ENCODE measurements at regions not wholly inside any gene's neighbourhood (a gene's known extent, or its start where the extent isn't known, plus 50 kb on each side); places are given as distances from the start of the nearest gene placed in this dataset.

DNA sequence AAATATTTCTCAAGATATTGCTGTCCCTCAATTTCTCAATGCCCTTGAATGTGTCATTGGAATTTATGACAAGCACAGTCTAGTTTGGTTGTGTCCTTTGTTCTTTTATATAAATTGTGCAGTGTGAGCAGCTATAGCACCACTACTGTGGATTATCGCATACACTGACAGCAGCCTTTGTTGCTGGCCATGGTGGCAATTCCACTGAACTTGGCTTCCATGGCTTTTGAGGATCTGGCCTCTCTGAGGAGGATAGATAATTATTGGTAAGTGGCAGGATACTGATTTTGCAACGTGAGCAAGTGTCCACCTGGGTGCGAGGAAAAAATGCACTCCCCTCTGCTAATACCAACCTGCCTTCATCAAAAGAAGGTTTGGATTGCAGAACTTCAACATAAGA lies 84.0 kb downstream of the RDH14 start:
- CTCF ChIA-PET: no interaction called here
- H3K4me3 ChIP-seq (replicated peaks in 1 of 3; ENCODE audit: insufficient read depth in 1 of 3, low read depth in 1 of 3, low read length in 3 of 3): no peak overlapping the region
- no peak for TF ChIP-seq EZH2 (IDR thresholded peaks at IDR 0.05; ENCODE audit: borderline replicate concordance, low read depth, low read length, severe bottlenecking)
- TF ChIP-seq JUN (IDR thresholded peaks at IDR 0.05; ENCODE audit: borderline replicate concordance, insufficient read depth, insufficient read length, low read depth): no peak
- no peak for TF ChIP-seq POLR2A (IDR thresholded peaks at IDR 0.05; ENCODE audit: low read depth, low read length)
- no peak for TF ChIP-seq FOS (IDR thresholded peaks at IDR 0.05; ENCODE audit: borderline replicate concordance, insufficient read depth, low read length)
- TF ChIP-seq, protein P1, sequence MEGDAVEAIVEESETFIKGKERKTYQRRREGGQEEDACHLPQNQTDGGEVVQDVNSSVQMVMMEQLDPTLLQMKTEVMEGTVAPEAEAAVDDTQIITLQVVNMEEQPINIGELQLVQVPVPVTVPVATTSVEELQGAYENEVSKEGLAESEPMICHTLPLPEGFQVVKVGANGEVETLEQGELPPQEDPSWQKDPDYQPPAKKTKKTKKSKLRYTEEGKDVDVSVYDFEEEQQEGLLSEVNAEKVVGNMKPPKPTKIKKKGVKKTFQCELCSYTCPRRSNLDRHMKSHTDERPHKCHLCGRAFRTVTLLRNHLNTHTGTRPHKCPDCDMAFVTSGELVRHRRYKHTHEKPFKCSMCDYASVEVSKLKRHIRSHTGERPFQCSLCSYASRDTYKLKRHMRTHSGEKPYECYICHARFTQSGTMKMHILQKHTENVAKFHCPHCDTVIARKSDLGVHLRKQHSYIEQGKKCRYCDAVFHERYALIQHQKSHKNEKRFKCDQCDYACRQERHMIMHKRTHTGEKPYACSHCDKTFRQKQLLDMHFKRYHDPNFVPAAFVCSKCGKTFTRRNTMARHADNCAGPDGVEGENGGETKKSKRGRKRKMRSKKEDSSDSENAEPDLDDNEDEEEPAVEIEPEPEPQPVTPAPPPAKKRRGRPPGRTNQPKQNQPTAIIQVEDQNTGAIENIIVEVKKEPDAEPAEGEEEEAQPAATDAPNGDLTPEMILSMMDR (IDR thresholded peaks at IDR 0.05; ENCODE audit: extremely low read depth in 1 of 2, insufficient read depth in 1 of 2, low read depth in 1 of 2, low read length in 2 of 2): no peak
- TF ChIP-seq, protein P2, sequence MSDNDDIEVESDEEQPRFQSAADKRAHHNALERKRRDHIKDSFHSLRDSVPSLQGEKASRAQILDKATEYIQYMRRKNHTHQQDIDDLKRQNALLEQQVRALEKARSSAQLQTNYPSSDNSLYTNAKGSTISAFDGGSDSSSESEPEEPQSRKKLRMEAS (IDR thresholded peaks at IDR 0.05; ENCODE audit: insufficient read depth, insufficient read length): no peak
- no peak for TF ChIP-seq MYC (IDR thresholded peaks at IDR 0.05; ENCODE audit: low read depth, low read length)
- no peak for TF ChIP-seq GATA2 (IDR thresholded peaks at IDR 0.05; ENCODE audit: insufficient read depth, insufficient read length, low read depth, low read length)
- TF ChIP-seq POLR2AphosphoS5 (IDR thresholded peaks at IDR 0.05; ENCODE audit: insufficient read depth, low read depth, low read length): no peak

More for the DNA sequence above, 84.0 kb downstream of the RDH14 start:
- no peak overlapping the region for H2AFZ ChIP-seq (ENCODE audit: low read depth, low read length)
- dilution Hi-C loops (cut with MboI; ENCODE audit: extremely low pct_ligation_motif_present, low sequenced_read_pairs) (no loop called here), intact Hi-C loops (cut with micrococcal nuclease) (no loop called here)
- no peaks in the 10 kb centered on the region for H3K9me1 ChIP-seq (replicated peaks; ENCODE audit: control insufficient read depth, extremely low read depth, insufficient read depth, low read length)
- H3K27me3 ChIP-seq (ENCODE audit: control insufficient read depth in 2 of 2, insufficient read depth in 2 of 2, low read length in 2 of 2): no peaks in the 10 kb centered on the region
- FAIRE-seq: no peak
- no TSS peak for BruUV-seq (replicated peaks)
- no peaks in the 10 kb centered on the region for H4K20me1 ChIP-seq (replicated peaks; ENCODE audit: control insufficient read depth, extremely low read depth, insufficient read depth, low read length)
- POLR2A ChIA-PET: no interaction called here
- H3K79me2 ChIP-seq (ENCODE audit: control insufficient read depth, insufficient read depth, low read length): no peaks in the 10 kb centered on the region
- H3K4me1 ChIP-seq (ENCODE audit: control insufficient read depth, extremely low read depth, insufficient read depth, low read length): no peaks in the 10 kb centered on the region
- H3K4me2 ChIP-seq (ENCODE audit: insufficient read depth, low read length): no peak overlapping the region
- H3K9ac ChIP-seq (replicated peaks; ENCODE audit: extremely low read depth, insufficient read depth, low read length): no peak overlapping the region
- no peaks in the 10 kb centered on the region for H3K9me3 ChIP-seq (replicated peaks; ENCODE audit: control insufficient read depth, insufficient read depth, low read length)
- H3K36me3 ChIP-seq (ENCODE audit: control insufficient read depth in 2 of 2, extremely low read depth in 1 of 2, insufficient read depth in 2 of 2, low read length in 2 of 2): peaks cover 0 to 3% of the 10 kb centered on the region in 2 experiments
- H3K27ac ChIP-seq (ENCODE audit: insufficient read depth, low read depth, low read length): no peak overlapping the region
- no peak for DNase-seq (ENCODE audit: low read depth, low spot score)

All from endothelial cell of umbilical vein (primary cell).